ENCODE measurements at regions not wholly inside any gene's neighbourhood (a gene's known extent, or its start where the extent isn't known, plus 50 kb on each side); places are given as distances from the start of the nearest gene placed in this dataset.

DNA sequence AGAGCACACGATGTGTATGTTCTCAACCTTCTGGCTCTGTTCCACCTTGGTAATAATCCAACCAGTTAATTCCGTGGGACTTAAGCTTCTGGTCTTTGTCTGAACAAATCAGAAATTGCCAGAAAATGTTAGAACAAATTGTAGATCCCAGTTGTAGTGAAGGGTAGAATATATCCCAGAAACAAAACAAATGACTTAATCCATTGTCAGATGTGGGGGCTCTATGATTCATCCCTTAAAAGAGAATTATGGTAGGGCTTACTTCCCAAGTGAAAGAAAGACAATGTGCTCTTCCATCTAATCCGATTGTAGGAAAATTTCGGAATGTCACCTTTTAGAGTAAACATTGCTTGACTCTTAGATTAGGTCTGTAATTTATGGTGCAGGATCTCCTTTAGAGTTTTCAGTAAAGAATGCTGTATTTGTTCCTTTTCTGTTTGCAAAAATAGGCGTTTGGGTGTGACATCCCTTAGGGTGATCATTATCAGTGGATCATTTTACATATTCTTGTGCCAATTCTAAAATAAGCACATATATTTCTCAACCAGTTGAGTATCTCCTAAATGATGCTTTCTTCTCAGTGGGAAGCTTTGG lies 234.5 kb upstream of the ZNF217 start:
- BruUV-seq (replicated peaks), result no TSS peak
- intact Hi-C loops (cut with micrococcal nuclease; ENCODE audit: unreplicated experiment), result loop anchor here (1.0 to 2.0 kb wide), 5 partner anchors 38 to 249 kb away; no protein-coding TSS in a partner anchor
- Histone ChIP-seq H3K9me3 (ENCODE audit: insufficient read depth, low read depth) (peaks cover 4% of the 10 kb centered on the region; the same call in 1 of the 2 replicates), H3K4me1 (replicated peaks; ENCODE audit: insufficient read depth) (peaks cover 55% of the 10 kb centered on the region), H3F3A (ENCODE audit: insufficient read depth, low read depth) (peaks cover 44% of the 10 kb centered on the region), H3K4me2 (peak overlapping the region; percentile 92), H2AFZ (peak overlapping the region; percentile 53), H3K79me2 (ENCODE audit: low read depth) (no peaks in the 10 kb centered on the region), H3K36me3 (ENCODE audit: low read depth) (no peaks in the 10 kb centered on the region), H4K20me1 (ENCODE audit: insufficient read depth) (no peaks in the 10 kb centered on the region), H3K27ac (peak overlapping the region; percentile 100), H3K9me2 (ENCODE audit: insufficient read depth) (no peaks in the 10 kb centered on the region), H3K27me3 (ENCODE audit: insufficient read depth, low read depth) (no peaks in the 10 kb centered on the region), H3K4me3 (peak overlapping the region; percentile 56; the same call in 1 of the 2 replicates)
- CTCF ChIA-PET, result interaction anchor here (0.6 to 0.9 kb wide), 3 partner anchors 10 to 88 kb away, joined by 4 to 11 read pairs (median 4); no protein-coding TSS in a partner anchor
- POLR2A ChIA-PET (ENCODE audit: unreplicated experiment), result interaction anchor here (0.6 to 1.4 kb wide), 6 partner anchors 40 to 108 kb away, joined by 3 to 13 read pairs (median 8); no protein-coding TSS in a partner anchor
- DNase-seq, result peak; percentile 15 to 89
- TF ChIP-seq, protein P1, sequence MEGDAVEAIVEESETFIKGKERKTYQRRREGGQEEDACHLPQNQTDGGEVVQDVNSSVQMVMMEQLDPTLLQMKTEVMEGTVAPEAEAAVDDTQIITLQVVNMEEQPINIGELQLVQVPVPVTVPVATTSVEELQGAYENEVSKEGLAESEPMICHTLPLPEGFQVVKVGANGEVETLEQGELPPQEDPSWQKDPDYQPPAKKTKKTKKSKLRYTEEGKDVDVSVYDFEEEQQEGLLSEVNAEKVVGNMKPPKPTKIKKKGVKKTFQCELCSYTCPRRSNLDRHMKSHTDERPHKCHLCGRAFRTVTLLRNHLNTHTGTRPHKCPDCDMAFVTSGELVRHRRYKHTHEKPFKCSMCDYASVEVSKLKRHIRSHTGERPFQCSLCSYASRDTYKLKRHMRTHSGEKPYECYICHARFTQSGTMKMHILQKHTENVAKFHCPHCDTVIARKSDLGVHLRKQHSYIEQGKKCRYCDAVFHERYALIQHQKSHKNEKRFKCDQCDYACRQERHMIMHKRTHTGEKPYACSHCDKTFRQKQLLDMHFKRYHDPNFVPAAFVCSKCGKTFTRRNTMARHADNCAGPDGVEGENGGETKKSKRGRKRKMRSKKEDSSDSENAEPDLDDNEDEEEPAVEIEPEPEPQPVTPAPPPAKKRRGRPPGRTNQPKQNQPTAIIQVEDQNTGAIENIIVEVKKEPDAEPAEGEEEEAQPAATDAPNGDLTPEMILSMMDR (conservative IDR thresholded peaks at IDR 0.05), result no peak
- TF ChIP-seq EZH2 (IDR thresholded peaks at IDR 0.05; ENCODE audit: low read depth), result no peak

DNA sequence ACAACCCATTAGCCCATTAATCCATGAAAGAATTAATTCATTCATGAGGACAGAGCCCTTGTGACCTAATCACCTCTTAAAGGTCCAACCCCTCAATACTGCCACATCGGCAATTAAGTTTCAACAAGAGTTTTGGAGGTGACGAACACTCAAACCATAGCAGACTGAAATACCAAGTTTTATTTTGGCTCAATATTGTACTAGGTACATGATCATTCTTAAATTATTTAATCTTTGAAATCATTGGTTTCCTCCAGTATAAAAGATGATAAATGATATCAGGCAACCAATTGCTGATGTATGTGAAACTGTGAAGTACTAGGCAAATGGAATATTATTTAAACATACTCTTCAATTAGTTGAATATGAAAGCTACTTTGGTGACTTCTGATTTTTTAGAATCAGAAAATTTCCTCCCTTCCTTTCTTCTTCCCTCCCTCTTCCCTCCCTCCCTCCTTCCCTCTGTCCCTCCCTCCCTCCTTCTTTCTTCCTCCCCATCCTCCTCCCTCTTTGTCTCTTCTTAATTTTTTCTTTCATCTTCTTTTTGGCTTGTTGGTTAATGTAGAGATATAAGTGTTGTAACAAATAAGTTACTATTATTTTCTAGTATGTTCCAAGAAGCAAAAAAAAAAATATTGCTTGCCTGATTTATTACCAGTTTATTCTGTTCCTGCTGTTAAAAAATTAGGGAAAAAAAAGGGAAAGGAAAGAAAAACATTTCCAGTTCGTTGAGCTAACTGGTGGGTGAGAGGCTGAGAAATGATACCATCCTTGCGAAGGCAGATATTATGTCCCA lies 233.9 kb upstream of the ZNF217 start:
- no TSS peak for BruUV-seq (replicated peaks)
- Histone ChIP-seq H3K4me1 (replicated peaks; ENCODE audit: insufficient read depth) (peaks cover 55% of the 10 kb centered on the region), H3K4me3 (peak overlapping the region; percentile 56; the same call in 1 of the 2 replicates), H2AFZ (peak overlapping the region; percentile 53), H3K79me2 (ENCODE audit: low read depth) (no peaks in the 10 kb centered on the region), H3K4me2 (peak overlapping the region; percentile 92), H3K9me2 (ENCODE audit: insufficient read depth) (no peaks in the 10 kb centered on the region), H3K27me3 (ENCODE audit: insufficient read depth, low read depth) (no peaks in the 10 kb centered on the region), H3K27ac (peak overlapping the region; percentile 100), H4K20me1 (ENCODE audit: insufficient read depth) (no peaks in the 10 kb centered on the region), H3K9me3 (ENCODE audit: insufficient read depth, low read depth) (no peaks in the 10 kb centered on the region), H3K36me3 (ENCODE audit: low read depth) (no peaks in the 10 kb centered on the region), H3F3A (ENCODE audit: insufficient read depth, low read depth) (peaks cover 44% of the 10 kb centered on the region)
- CTCF ChIA-PET, result no interaction called here
- intact Hi-C loops (cut with micrococcal nuclease; ENCODE audit: unreplicated experiment), result loop anchor here (1.0 to 2.0 kb wide), 6 partner anchors 39 to 249 kb away; no protein-coding TSS in a partner anchor
- no peak for DNase-seq
- TF ChIP-seq, protein P1 (conservative IDR thresholded peaks at IDR 0.05), result no peak
- no peak for TF ChIP-seq EZH2 (IDR thresholded peaks at IDR 0.05; ENCODE audit: low read depth)
- POLR2A ChIA-PET (ENCODE audit: unreplicated experiment), result interaction anchor here (0.6 kb wide), 1 partner anchor 52 kb away, joined by 3 read pairs; no protein-coding TSS in a partner anchor

DNA sequence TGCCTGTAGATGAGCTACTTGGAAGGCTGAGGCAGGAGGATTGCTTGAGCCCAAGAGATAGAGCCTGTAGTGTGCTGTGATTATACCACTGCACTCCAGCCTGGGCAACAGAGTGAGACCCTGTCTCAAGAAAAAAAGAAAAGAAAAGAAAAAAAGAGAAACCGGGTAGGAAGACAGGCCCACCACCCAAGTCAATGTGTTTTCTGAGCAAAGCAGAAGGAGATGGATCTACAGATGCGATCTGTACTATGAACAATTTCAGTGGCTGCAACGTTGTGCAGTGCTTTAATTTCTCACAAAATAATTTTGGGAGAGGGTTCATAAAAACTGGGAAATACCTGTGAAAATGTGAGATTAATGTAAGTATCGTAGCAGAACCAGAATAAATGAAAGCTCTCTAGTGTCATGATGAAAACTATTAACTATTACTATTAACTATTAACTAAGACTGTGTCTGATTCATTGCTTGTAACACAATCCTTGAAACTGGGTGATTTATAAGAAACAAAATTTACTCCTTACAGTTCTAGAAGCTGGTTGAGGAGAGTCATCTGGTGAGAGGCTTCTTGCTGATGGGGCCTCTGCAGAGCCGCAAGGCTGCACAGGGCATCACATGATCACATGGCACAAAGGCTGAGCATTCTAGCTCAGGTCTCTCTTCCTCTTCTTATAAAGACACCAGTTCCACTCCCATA lies 233.1 kb upstream of the ZNF217 start:
- H3K4me3 ChIP-seq, result peak overlapping the region; percentile 56; the same call in 1 of the 2 replicates
- 0 out of 2 replicates have a peak overlapping the region, but pooled peaks have one; percentile 53 for H2AFZ ChIP-seq
- POLR2A ChIA-PET (ENCODE audit: unreplicated experiment), result interaction anchor here (0.6 kb wide), 1 partner anchor 51 kb away, joined by 3 read pairs; no protein-coding TSS in a partner anchor
- CTCF ChIA-PET, result no interaction called here
- intact Hi-C loops (cut with micrococcal nuclease; ENCODE audit: unreplicated experiment), result loop anchor here (1.0 kb wide), 1 partner anchor 243 kb away; no protein-coding TSS in a partner anchor
- no peak for TF ChIP-seq EZH2 (IDR thresholded peaks at IDR 0.05; ENCODE audit: low read depth)
- TF ChIP-seq, protein P1 (conservative IDR thresholded peaks at IDR 0.05), result no peak
- peak overlapping the region; percentile 92 for H3K4me2 ChIP-seq
- peak overlapping the region; percentile 100 for H3K27ac ChIP-seq
- no peaks in the 10 kb centered on the region for H3K36me3 ChIP-seq (ENCODE audit: low read depth)
- no peaks in the 10 kb centered on the region for H3K9me3 ChIP-seq (ENCODE audit: insufficient read depth, low read depth)
- peaks cover 44% of the 10 kb centered on the region for H3F3A ChIP-seq (ENCODE audit: insufficient read depth, low read depth)
- H3K27me3 ChIP-seq (ENCODE audit: insufficient read depth, low read depth), result no peaks in the 10 kb centered on the region
- peaks cover 55% of the 10 kb centered on the region for H3K4me1 ChIP-seq (replicated peaks; ENCODE audit: insufficient read depth)
- BruUV-seq (replicated peaks), result no TSS peak
- H4K20me1 ChIP-seq (ENCODE audit: insufficient read depth), result no peaks in the 10 kb centered on the region
- no peak for DNase-seq
- H3K9me2 ChIP-seq (ENCODE audit: insufficient read depth), result no peaks in the 10 kb centered on the region
- no peaks in the 10 kb centered on the region for H3K79me2 ChIP-seq (ENCODE audit: low read depth)
